Mononuclear cell (primary cell): ENCODE measurements at regions not wholly inside any gene's neighbourhood (a gene's known extent, or its start where the extent isn't known, plus 50 kb on each side); places are given as distances from the start of the nearest gene placed in this dataset.

ENCODE experiments used
- H3K27me3 ChIP-seq: 2 replicates; pipeline ENCODE4 v1.6.0; 2011; ENCODE audit warnings: low read length, control low read depth; ENCODE audit not compliant: insufficient read depth
- H3K4me1 ChIP-seq: 2 replicates; pipeline ENCODE4 v1.5.1; 2011; ENCODE audit warnings: mild to moderate bottlenecking, low read length, control low read depth; ENCODE audit not compliant: insufficient read depth
- H3K4me3 ChIP-seq: 2 replicates; pipeline ENCODE4 v1.5.1; 2011; ENCODE audit warnings: mild to moderate bottlenecking, low read length, moderate library complexity
- H3K9me3 ChIP-seq: 2 replicates; pipeline ENCODE4 v1.5.1; 2011; ENCODE audit warnings: low read depth, mild to moderate bottlenecking, control low read depth, low read length

- Histone ChIP-seq H3K4me3 (no peak overlapping the region), H3K9me3 (no peaks in the 10 kb centered on the region), H3K27me3 (no peaks in the 10 kb centered on the region), H3K4me1 (peaks cover 50% of the 10 kb centered on the region)
Observed at GRCh38 chr3:184637705-184638104, 74.2 kb downstream of the MAGEF1 start.

- Histone ChIP-seq H3K9me3 (no peaks in the 10 kb centered on the region), H3K4me1 (peaks cover 49% of the 10 kb centered on the region), H3K4me3 (no peak overlapping the region), H3K27me3 (no peaks in the 10 kb centered on the region)
Observed at GRCh38 chr3:184636741-184637316, 75.0 kb downstream of the MAGEF1 start.

GRCh38 chr3:184635774-184636173, 74.2 kb downstream of the EPHB3 start:
- no peak overlapping the region for H3K4me3 ChIP-seq
- peaks cover 49% of the 10 kb centered on the region for H3K4me1 ChIP-seq
- H3K9me3 ChIP-seq: no peaks in the 10 kb centered on the region
- H3K27me3 ChIP-seq: no peaks in the 10 kb centered on the region

GRCh38 chr3:184635126-184635525, 73.5 kb downstream of the EPHB3 start:
- Histone ChIP-seq H3K9me3 (no peaks in the 10 kb centered on the region), H3K4me3 (no peak overlapping the region), H3K4me1 (peaks cover 49% of the 10 kb centered on the region), H3K27me3 (no peaks in the 10 kb centered on the region)

GRCh38 chr3:184633237-184633579, 71.6 kb downstream of the EPHB3 start:
- Histone ChIP-seq H3K4me1 (peaks cover 31% of the 10 kb centered on the region), H3K27me3 (no peaks in the 10 kb centered on the region), H3K9me3 (no peaks in the 10 kb centered on the region), H3K4me3 (no peak overlapping the region)

- H3K4me3 ChIP-seq: no peak overlapping the region
- no peaks in the 10 kb centered on the region for H3K9me3 ChIP-seq
- peaks cover 26% of the 10 kb centered on the region for H3K4me1 ChIP-seq
- no peaks in the 10 kb centered on the region for H3K27me3 ChIP-seq
Observed at GRCh38 chr3:184632551-184633236, 71.1 kb downstream of the EPHB3 start.
